ENCODE measurements at regions not wholly inside any gene's neighbourhood (a gene's known extent, or its start where the extent isn't known, plus 50 kb on each side); places are given as distances from the start of the nearest gene placed in this dataset.

DNA sequence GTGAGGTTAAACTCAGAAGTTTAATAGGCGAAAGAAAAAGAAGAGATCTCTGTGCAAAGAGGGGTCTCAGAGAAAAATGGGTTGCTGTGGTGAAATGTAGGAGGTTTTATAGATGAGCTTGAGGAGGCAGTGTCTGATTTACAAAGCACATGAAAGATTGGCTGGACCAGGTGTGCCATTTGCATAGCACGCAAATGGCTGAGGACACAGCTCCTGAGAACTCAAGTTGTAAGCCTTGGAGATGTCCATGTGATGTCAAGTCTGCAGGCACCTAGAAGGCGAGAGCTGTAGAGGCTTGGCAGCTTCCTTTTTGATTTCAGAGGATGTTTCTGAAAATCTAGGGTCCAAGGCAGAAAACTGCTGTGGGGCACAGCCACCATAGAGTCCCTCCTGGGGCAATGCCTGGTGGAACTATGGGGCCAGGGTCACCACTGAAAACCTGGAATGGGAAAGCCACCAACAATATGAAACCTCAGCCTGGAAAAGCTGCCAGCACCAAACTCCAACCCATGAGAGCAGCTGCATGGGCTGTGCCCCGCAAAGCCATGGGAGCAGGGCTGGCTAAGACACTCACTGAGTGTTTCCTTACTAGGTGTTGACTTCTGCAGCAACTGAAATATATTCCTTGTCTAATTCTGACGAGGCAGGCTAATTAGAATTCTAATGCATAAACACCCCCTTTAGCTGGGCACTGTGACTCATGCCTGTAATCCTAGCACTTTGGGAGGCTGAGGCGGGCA is 96.9 kb upstream of the TNS3 start:
- DNase-seq (ENCODE audit: low read depth), result no peak
- TF ChIP-seq, protein P1, sequence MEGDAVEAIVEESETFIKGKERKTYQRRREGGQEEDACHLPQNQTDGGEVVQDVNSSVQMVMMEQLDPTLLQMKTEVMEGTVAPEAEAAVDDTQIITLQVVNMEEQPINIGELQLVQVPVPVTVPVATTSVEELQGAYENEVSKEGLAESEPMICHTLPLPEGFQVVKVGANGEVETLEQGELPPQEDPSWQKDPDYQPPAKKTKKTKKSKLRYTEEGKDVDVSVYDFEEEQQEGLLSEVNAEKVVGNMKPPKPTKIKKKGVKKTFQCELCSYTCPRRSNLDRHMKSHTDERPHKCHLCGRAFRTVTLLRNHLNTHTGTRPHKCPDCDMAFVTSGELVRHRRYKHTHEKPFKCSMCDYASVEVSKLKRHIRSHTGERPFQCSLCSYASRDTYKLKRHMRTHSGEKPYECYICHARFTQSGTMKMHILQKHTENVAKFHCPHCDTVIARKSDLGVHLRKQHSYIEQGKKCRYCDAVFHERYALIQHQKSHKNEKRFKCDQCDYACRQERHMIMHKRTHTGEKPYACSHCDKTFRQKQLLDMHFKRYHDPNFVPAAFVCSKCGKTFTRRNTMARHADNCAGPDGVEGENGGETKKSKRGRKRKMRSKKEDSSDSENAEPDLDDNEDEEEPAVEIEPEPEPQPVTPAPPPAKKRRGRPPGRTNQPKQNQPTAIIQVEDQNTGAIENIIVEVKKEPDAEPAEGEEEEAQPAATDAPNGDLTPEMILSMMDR (IDR thresholded peaks at IDR 0.05; ENCODE audit: insufficient read depth, low read depth, low read length, missing control alignments), result no peak
- H3K4me3 ChIP-seq (ENCODE audit: low read depth, low read length), result no peak overlapping the region

DNA sequence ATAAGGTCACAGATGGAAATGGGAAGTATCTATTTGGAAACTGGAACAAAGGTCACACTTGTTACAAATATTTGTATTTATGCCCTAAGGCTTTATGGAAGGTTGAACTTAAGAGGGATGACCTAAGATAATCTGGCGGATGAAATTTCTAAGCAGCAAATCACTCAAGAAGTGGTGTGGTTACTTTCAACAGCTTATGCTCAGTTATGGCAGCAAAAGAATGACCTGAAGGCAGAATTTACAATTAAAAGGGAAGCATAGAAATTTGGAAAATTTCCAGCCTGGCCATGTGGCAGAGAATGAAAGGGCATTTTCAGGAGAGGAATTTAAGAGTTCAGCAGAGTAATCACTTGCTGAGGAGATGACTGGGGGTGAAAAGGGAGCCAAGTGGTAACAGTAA is 95.8 kb upstream of the TNS3 start:
- DNase-seq (ENCODE audit: low read depth), result no peak

GRCh38 chr7:47677093-47677492 is 95.2 kb upstream of the TNS3 start:
- H3K4me3 ChIP-seq (ENCODE audit: low read depth, low read length), result no peak overlapping the region
- TF ChIP-seq, protein P1 (IDR thresholded peaks at IDR 0.05; ENCODE audit: insufficient read depth, low read depth, low read length, missing control alignments), result no peak
- no peak for DNase-seq (ENCODE audit: low read depth)

More for the DNA sequence above, 95.8 kb upstream of the TNS3 start:
- TF ChIP-seq, protein P1 (IDR thresholded peaks at IDR 0.05; ENCODE audit: insufficient read depth, low read depth, low read length, missing control alignments), result no peak
- no peak overlapping the region for H3K4me3 ChIP-seq (ENCODE audit: low read depth, low read length)

GRCh38 chr7:47672977-47673381 is 91.1 kb upstream of the TNS3 start:
- H3K4me3 ChIP-seq (ENCODE audit: low read depth, low read length), result no peak overlapping the region
- TF ChIP-seq, protein P1 (IDR thresholded peaks at IDR 0.05; ENCODE audit: insufficient read depth, low read depth, low read length, missing control alignments), result no peak
- no peak for DNase-seq (ENCODE audit: low read depth)

DNA sequence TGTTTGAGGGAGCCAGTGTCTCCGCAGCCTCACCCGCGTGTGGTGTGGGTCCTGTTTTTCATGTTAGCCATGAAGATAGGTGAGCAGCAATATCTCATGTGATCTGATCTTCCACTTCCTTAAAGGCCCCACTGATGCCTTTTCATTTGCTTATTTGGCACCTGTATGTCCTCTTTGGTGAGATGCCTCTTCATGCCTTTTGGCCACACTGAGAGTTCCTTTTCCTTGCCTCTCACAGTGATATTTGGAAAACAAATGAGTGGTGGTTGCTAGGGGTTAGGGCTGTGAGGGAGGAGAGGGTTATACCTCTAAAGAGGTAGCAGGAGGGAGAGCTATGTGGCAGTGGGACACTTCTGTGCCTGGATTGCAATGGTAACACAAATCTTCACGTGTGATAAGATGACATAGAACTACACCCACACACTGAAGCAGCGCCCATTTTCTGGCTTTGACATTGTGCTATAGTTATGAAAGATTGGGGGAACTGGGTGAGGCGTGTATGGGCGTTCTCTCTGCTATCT is 90.4 kb upstream of the TNS3 start:
- H3K4me3 ChIP-seq (ENCODE audit: low read depth, low read length), result no peak overlapping the region
- TF ChIP-seq, protein P1 (IDR thresholded peaks at IDR 0.05; ENCODE audit: insufficient read depth, low read depth, low read length, missing control alignments), result no peak
- peak; percentile 29 for DNase-seq (ENCODE audit: low read depth)

- no peak for DNase-seq (ENCODE audit: low read depth)
- H3K4me3 ChIP-seq (ENCODE audit: low read depth, low read length), result no peak overlapping the region
- TF ChIP-seq, protein P1 (IDR thresholded peaks at IDR 0.05; ENCODE audit: insufficient read depth, low read depth, low read length, missing control alignments), result no peak
These were observed 89.4 kb upstream of the TNS3 start for GRCh38 chr7:47671358-47671757.

DNA sequence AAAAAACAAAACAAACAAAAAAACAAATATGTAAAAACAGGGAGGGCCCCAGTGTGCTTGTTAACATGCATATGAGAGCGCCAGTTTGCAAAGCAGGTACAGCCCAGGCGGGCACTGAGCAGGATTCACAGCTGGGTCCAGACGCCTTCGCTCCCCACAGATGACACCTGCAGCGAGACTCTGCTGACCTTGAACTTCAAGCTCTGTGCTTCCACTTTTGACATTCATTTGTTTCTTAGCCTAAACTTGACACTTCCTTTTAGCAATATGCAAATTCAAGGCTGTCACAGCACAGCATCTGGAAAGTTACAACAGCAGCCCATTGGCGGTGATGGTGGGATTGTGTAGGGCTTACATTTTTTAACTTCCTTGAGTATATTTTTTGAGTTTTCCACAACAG is 88.8 kb upstream of the TNS3 start:
- TF ChIP-seq, protein P1 (IDR thresholded peaks at IDR 0.05; ENCODE audit: insufficient read depth, low read depth, low read length, missing control alignments), result no peak
- no peak overlapping the region for H3K4me3 ChIP-seq (ENCODE audit: low read depth, low read length)
- DNase-seq (ENCODE audit: low read depth), result peak; percentile 93
